Panc1 (cell line): ENCODE measurements at regions not wholly inside any gene's neighbourhood (a gene's known extent, or its start where the extent isn't known, plus 50 kb on each side); places are given as distances from the start of the nearest gene placed in this dataset.

Experiments
- ATAC-seq: fragments of 200-7000 bp; cut with Tn5 transposase; 2 replicates; pipeline ENCODE4 v1.9.1; 2020; ENCODE audit warnings: mild to moderate bottlenecking, moderate library complexity
- BruUV-seq: library from RNA; stranded (reverse); fragments of 400-500 nt; replicated peaks from 2 replicates; lab custom pipeline; 2021; lab: Mats Ljungman, UMichigan
- CTCF ChIA-PET: fragments of 300-600 bp; sonication (Branson Sonifier 250); formaldehyde crosslinking; loops from one replicate; lab custom pipeline; 2022; ENCODE audit warnings: antibody characterized with exemption; lab: Charles Lee
- POLR2A ChIA-PET: fragments of 300-600 bp; sonication (Branson Sonifier 250); formaldehyde crosslinking; loops from one replicate; lab custom pipeline; 2022; ENCODE audit warnings: antibody characterized with exemption; lab: Charles Lee
- DNase-seq: peaks from one replicate; pipeline ENCODE4 v3.0.0-alpha.2; 2010; ENCODE audit warnings: low read depth, low spot score
- H3K27ac ChIP-seq: 2 replicates; pipeline ENCODE4 v1.5.1; 2011; ENCODE audit warnings: mild to moderate bottlenecking, low read length, inconsistent platforms
- H3K27me3 ChIP-seq: fragments of 200-500 bp; sonication (Bioruptor generic); 2 replicates; pipeline ENCODE4 v1.6.0; 2014; ENCODE audit warnings: low read length, inconsistent platforms; ENCODE audit not compliant: control insufficient read depth, insufficient read depth
- H3K36me3 ChIP-seq: fragments of 200-500 bp; sonication (Bioruptor generic); 2 replicates; pipeline ENCODE4 v1.5.1; 2014; ENCODE audit warnings: inconsistent platforms, mild to moderate bottlenecking, low read length, moderate library complexity; ENCODE audit not compliant: control insufficient read depth, insufficient read depth
- H3K4me1 ChIP-seq: 2 replicates; pipeline ENCODE4 v1.5.1; 2011; ENCODE audit warnings: inconsistent platforms, mild to moderate bottlenecking, low read length, moderate library complexity; ENCODE audit not compliant: control insufficient read depth, insufficient read depth
- H3K4me3 ChIP-seq, 2 experiments: 2 replicates each; pipeline ENCODE4 v1.5.1; 2011 to 2012; ENCODE audit warnings: low read depth in 2 of 2, low read length in 2 of 2, mild to moderate bottlenecking in 2 of 2, inconsistent platforms in 1 of 2, moderate library complexity in 1 of 2
- H3K9me3 ChIP-seq: fragments of 200-500 bp; sonication (Bioruptor generic); 2 replicates; pipeline ENCODE4 v1.5.1; 2014; ENCODE audit warnings: low read depth, mild to moderate bottlenecking, inconsistent platforms, low read length, moderate library complexity; ENCODE audit not compliant: control insufficient read depth, insufficient read depth
- CTCF ChIP-seq: fragments of 450-650 bp; IDR thresholded peaks from 2 replicates; pipeline ENCODE4 v1.5.1; 2017; ENCODE audit warnings: mild to moderate bottlenecking
- POLR2AphosphoS5 ChIP-seq: IDR thresholded peaks from 2 replicates; pipeline ENCODE4 v1.6.1; 2012; ENCODE audit warnings: mild to moderate bottlenecking, low read depth, low read length, moderate library complexity
- REST ChIP-seq, 2 experiments: IDR thresholded peaks; 2 replicates each; pipeline ENCODE4 v1.6.1; 2011 to 2012; ENCODE audit warnings: low read depth in 2 of 2, control low read depth in 1 of 2, low read length in 1 of 2, mild to moderate bottlenecking in 1 of 2, moderate library complexity in 1 of 2; ENCODE audit not compliant: insufficient read depth in 1 of 2
- SIN3A ChIP-seq: IDR thresholded peaks from 2 replicates; pipeline ENCODE4 v1.6.1; 2012; ENCODE audit warnings: low read depth, mild to moderate bottlenecking, low read length, moderate library complexity, borderline replicate concordance; ENCODE audit not compliant: insufficient read depth
- TCF7L2 ChIP-seq: IDR thresholded peaks from 2 replicates; pipeline ENCODE4 v1.6.1; 2011; ENCODE audit warnings: mild to moderate bottlenecking, low read depth, low read length, inconsistent platforms
- in situ Hi-C: cut with HindIII; loops from 2 replicates; pipeline ENCODE4 v1.10.0; 2016; ENCODE audit warnings: low sequenced_read_pairs, low pct_unique_long_range_greater_than_20kb
- intact Hi-C: fragments of 100-400 bp; cut with micrococcal nuclease; formaldehyde crosslinking; loops from one replicate; pipeline ENCODE4 v1.10.0; 2022; ENCODE audit not compliant: unreplicated experiment

DNA sequence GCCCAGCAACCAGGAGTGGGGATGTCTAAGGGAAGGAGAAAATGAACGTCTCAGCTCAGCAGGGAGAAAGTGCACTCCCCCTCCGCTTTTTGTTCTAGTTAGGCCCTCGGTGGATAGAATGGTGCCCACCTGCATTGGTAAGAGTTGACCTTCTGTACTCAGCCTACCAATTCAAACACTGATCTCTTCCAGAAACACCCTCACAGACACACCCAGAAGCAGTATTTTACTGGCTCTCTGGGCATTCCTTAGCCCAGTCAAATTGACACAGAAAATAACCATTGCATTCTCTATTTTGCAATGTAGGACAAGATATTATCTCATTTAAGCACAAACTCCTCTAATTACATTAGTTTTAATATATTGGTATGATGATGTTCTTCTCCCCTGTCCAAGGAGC, 106.1 kb upstream of the C7orf33 start:
- peaks cover 1% of the 10 kb centered on the region; the same call in 1 of the 2 replicates for H3K27me3 ChIP-seq
- no peak overlapping the region for H3K27ac ChIP-seq
- H3K4me3 ChIP-seq: no peak overlapping the region
- in situ Hi-C loops (no loop called here), intact Hi-C loops (loop anchor here (5.0 kb wide), 1 partner anchor 217 kb away; no protein-coding TSS in a partner anchor)
- DNase-seq (no peak), ATAC-seq (no peak)
- no peaks in the 10 kb centered on the region for H3K36me3 ChIP-seq
- H3K4me1 ChIP-seq: no peaks in the 10 kb centered on the region; the same call in 1 of the 2 replicates
- BruUV-seq: no TSS peak
- TF ChIP-seq SIN3A (no peak), POLR2AphosphoS5 (no peak), CTCF (no peak), REST (IDR thresholded peaks at IDR 0.05; ENCODE audit: insufficient read depth in 1 of 2, low read depth in 2 of 2, low read length in 1 of 2) (no peak), TCF7L2 (no peak)
- POLR2A ChIA-PET: no interaction called here
- CTCF ChIA-PET: no interaction called here
- no peaks in the 10 kb centered on the region for H3K9me3 ChIP-seq

DNA sequence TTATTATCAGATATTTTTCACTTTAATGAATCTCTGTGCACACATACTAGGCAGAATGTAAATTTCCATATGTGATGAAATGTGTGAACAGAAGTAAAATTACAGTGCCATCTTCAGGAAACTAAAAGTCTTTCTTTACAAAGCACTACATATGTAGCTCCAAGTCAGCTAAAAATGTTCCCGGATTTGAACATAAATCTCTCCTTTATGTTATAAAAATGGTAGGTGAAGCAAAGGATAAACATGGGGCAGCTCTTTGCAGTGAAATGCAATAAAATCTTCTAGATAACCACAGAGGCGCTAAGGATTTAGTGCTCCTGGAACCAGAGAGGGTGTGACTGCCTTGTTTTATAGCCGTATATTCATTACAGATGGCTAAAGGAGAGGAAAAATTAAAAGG, 104.9 kb upstream of the C7orf33 start:
- H3K36me3 ChIP-seq: no peaks in the 10 kb centered on the region
- no TSS peak for BruUV-seq
- no peaks in the 10 kb centered on the region; the same call in 1 of the 2 replicates for H3K4me1 ChIP-seq
- no peaks in the 10 kb centered on the region for H3K9me3 ChIP-seq
- no peak for DNase-seq
- no peak overlapping the region for H3K4me3 ChIP-seq
- peaks cover 5% of the 10 kb centered on the region; the same call in 1 of the 2 replicates for H3K27me3 ChIP-seq
- H3K27ac ChIP-seq: no peak overlapping the region
- in situ Hi-C loops: no loop called here
- ChIA-PET CTCF (interaction anchor here (0.5 to 1.9 kb wide), 2 partner anchors 136 to 220 kb away, joined by 3 to 8 read pairs; no protein-coding TSS in a partner anchor), POLR2A (no interaction called here)
- TF ChIP-seq SIN3A (no peak), TCF7L2 (no peak), POLR2AphosphoS5 (no peak)
- ATAC-seq: no peak
- intact Hi-C loops: no loop called here

GRCh38 chr7:148486937-148487336, 103.6 kb upstream of the C7orf33 start:
- H3K9me3 ChIP-seq: no peaks in the 10 kb centered on the region
- intact Hi-C loops: no loop called here
- no peak for ATAC-seq
- no peak overlapping the region for H3K4me3 ChIP-seq
- no TSS peak for BruUV-seq
- POLR2A ChIA-PET: no interaction called here
- no peaks in the 10 kb centered on the region for H3K36me3 ChIP-seq
- TF ChIP-seq REST (IDR thresholded peaks at IDR 0.05; ENCODE audit: insufficient read depth in 1 of 2, low read depth in 2 of 2, low read length in 1 of 2) (no peak), POLR2AphosphoS5 (no peak), SIN3A (no peak), TCF7L2 (no peak), CTCF (no peak)
- in situ Hi-C loops: no loop called here
- peaks cover 5% of the 10 kb centered on the region; the same call in 1 of the 2 replicates for H3K27me3 ChIP-seq
- no peak for DNase-seq
- no peaks in the 10 kb centered on the region; the same call in 1 of the 2 replicates for H3K4me1 ChIP-seq
- CTCF ChIA-PET: interaction anchor here (1.9 kb wide), 1 partner anchor 222 kb away, joined by 8 read pairs; no protein-coding TSS in a partner anchor
- H3K27ac ChIP-seq: no peak overlapping the region
